ENCODE measurements at regions not wholly inside any gene's neighbourhood (a gene's known extent, or its start where the extent isn't known, plus 50 kb on each side); places are given as distances from the start of the nearest gene placed in this dataset.

GRCh38 chr6:164107297-164107995 is 692.9 kb downstream of the QKI start:
- Histone ChIP-seq H3K27ac (no peak overlapping the region), H3K36me3 (ENCODE audit: low read depth) (no peaks in the 10 kb centered on the region), H3K9me3 (ENCODE audit: low read depth) (no peaks in the 10 kb centered on the region), H3K9me2 (ENCODE audit: insufficient read depth) (no peaks in the 10 kb centered on the region), H3K4me3 (no peak overlapping the region), H4K20me1 (ENCODE audit: insufficient read depth) (no peaks in the 10 kb centered on the region), H3K9ac (no peak overlapping the region), H2AFZ (no peak overlapping the region), H3K4me2 (ENCODE audit: unreplicated experiment) (no peak overlapping the region), H3F3A (ENCODE audit: insufficient read depth) (no peaks in the 10 kb centered on the region), H3K79me2 (ENCODE audit: insufficient read depth) (no peaks in the 10 kb centered on the region), H3K27me3 (replicated peaks; ENCODE audit: insufficient read depth) (no peaks in the 10 kb centered on the region), H3K4me1 (ENCODE audit: insufficient read depth) (no peaks in the 10 kb centered on the region)
- in situ Hi-C loops (cut with MboI) = no loop called here
- peak; percentile 2 for DNase-seq
- no peak for TF ChIP-seq EZH2 (IDR thresholded peaks at IDR 0.05; ENCODE audit: insufficient read depth, poor library complexity, severe bottlenecking)
- no peak for TF ChIP-seq EZH2phosphoT487 (IDR thresholded peaks at IDR 0.05; ENCODE audit: insufficient read depth, low read depth)
- WGBS, 2 experiments (ENCODE audit: low coverage in 1 of 2, low lambda C conversion rate in 2 of 2, missing lambda C conversion rate in 2 of 2) = 58 to 62% methylated on average over 9 of the region's 9 CpGs

GRCh38 chr6:164106345-164106769 is 691.8 kb downstream of the QKI start:
- Histone ChIP-seq H3K4me3 (no peak overlapping the region), H3K36me3 (ENCODE audit: low read depth) (no peaks in the 10 kb centered on the region), H3K27ac (no peak overlapping the region), H3K4me2 (ENCODE audit: unreplicated experiment) (no peak overlapping the region), H3K4me1 (ENCODE audit: insufficient read depth) (no peaks in the 10 kb centered on the region), H2AFZ (no peak overlapping the region), H3K79me2 (ENCODE audit: insufficient read depth) (no peaks in the 10 kb centered on the region), H3K9me3 (ENCODE audit: low read depth) (no peaks in the 10 kb centered on the region), H3K9ac (no peak overlapping the region), H4K20me1 (ENCODE audit: insufficient read depth) (no peaks in the 10 kb centered on the region), H3K27me3 (replicated peaks; ENCODE audit: insufficient read depth) (no peaks in the 10 kb centered on the region), H3F3A (ENCODE audit: insufficient read depth) (no peaks in the 10 kb centered on the region), H3K9me2 (ENCODE audit: insufficient read depth) (no peaks in the 10 kb centered on the region)
- in situ Hi-C loops (cut with MboI) = no loop called here
- DNase-seq = peak; percentile 4
- 58 to 60% methylated on average over 17 of the region's 17 CpGs for WGBS, 2 experiments (ENCODE audit: low coverage in 1 of 2, low lambda C conversion rate in 2 of 2, missing lambda C conversion rate in 2 of 2)
- TF ChIP-seq EZH2phosphoT487 (IDR thresholded peaks at IDR 0.05; ENCODE audit: insufficient read depth, low read depth) (no peak), EZH2 (IDR thresholded peaks at IDR 0.05; ENCODE audit: insufficient read depth, poor library complexity, severe bottlenecking) (no peak)

DNA sequence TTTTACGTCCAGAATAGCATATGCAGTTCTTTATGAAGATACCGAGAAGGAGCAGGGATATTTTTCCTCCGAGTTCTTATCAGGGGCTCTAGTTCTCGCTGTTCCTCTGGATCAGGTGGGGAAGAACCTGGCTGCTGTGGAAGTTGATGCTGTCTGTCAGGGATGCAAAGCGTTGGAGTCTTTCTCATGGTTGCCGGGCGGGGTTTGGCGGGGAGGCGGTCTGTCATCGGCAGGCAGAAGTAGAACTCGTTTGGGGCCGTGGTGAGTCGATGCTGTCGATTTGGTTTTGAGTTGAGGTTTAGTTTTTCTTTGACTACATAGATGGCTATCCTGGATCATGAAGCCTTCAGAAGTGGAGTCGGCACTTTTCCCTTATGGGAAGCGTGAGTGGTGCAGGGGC is 691.2 kb downstream of the QKI start:
- 75 to 79% methylated on average over 13 to 15 of the region's 16 CpGs for WGBS, 2 experiments (ENCODE audit: low coverage in 1 of 2, low lambda C conversion rate in 2 of 2, missing lambda C conversion rate in 2 of 2)
- in situ Hi-C loops (cut with MboI) = no loop called here
- Histone ChIP-seq H3K27ac (no peak overlapping the region), H3K79me2 (ENCODE audit: insufficient read depth) (no peaks in the 10 kb centered on the region), H3K4me3 (no peak overlapping the region), H2AFZ (no peak overlapping the region), H3K27me3 (replicated peaks; ENCODE audit: insufficient read depth) (no peaks in the 10 kb centered on the region), H4K20me1 (ENCODE audit: insufficient read depth) (no peaks in the 10 kb centered on the region), H3K4me2 (ENCODE audit: unreplicated experiment) (no peak overlapping the region), H3K36me3 (ENCODE audit: low read depth) (no peaks in the 10 kb centered on the region), H3K9me3 (ENCODE audit: low read depth) (no peaks in the 10 kb centered on the region), H3F3A (ENCODE audit: insufficient read depth) (no peaks in the 10 kb centered on the region), H3K9ac (no peak overlapping the region), H3K4me1 (ENCODE audit: insufficient read depth) (no peaks in the 10 kb centered on the region), H3K9me2 (ENCODE audit: insufficient read depth) (no peaks in the 10 kb centered on the region)
- TF ChIP-seq EZH2 (IDR thresholded peaks at IDR 0.05; ENCODE audit: insufficient read depth, poor library complexity, severe bottlenecking) = no peak
- TF ChIP-seq EZH2phosphoT487 (IDR thresholded peaks at IDR 0.05; ENCODE audit: insufficient read depth, low read depth) = no peak
- no peak for DNase-seq

DNA sequence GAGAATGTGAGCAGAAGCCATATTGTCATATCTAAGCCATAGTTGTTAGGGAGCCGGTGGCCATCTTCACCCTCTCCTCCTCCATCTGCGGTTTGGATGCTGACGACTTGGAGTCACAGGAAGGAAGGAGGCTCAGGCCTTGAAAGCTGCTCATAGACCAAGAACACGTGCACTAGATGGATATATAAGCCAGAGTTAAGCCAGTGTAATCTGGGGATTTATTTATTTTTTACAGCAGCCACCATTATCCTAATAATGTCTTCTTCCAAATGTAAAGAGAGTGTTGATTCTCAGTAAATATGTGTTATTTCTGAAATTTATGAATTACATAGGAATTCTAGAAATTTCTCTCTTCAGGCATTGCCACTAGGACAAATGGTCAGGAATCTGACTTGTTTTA is 689.9 kb downstream of the QKI start:
- H3K27me3 ChIP-seq (replicated peaks; ENCODE audit: insufficient read depth) = no peaks in the 10 kb centered on the region
- in situ Hi-C loops (cut with MboI) = no loop called here
- no peak for TF ChIP-seq EZH2phosphoT487 (IDR thresholded peaks at IDR 0.05; ENCODE audit: insufficient read depth, low read depth)
- TF ChIP-seq EZH2 (IDR thresholded peaks at IDR 0.05; ENCODE audit: insufficient read depth, poor library complexity, severe bottlenecking) = no peak
- H3K27ac ChIP-seq = no peak overlapping the region
- 66 to 71% methylated on average over 4 of the region's 4 CpGs for WGBS, 2 experiments (ENCODE audit: low coverage in 1 of 2, low lambda C conversion rate in 2 of 2, missing lambda C conversion rate in 2 of 2)
- no peak overlapping the region for H3K4me3 ChIP-seq
- no peak overlapping the region for H2AFZ ChIP-seq
- H3K9me3 ChIP-seq (ENCODE audit: low read depth) = no peaks in the 10 kb centered on the region
- no peaks in the 10 kb centered on the region for H3K36me3 ChIP-seq (ENCODE audit: low read depth)
- H3F3A ChIP-seq (ENCODE audit: insufficient read depth) = no peaks in the 10 kb centered on the region
- H3K9me2 ChIP-seq (ENCODE audit: insufficient read depth) = no peaks in the 10 kb centered on the region
- no peak overlapping the region for H3K4me2 ChIP-seq (ENCODE audit: unreplicated experiment)
- no peaks in the 10 kb centered on the region for H4K20me1 ChIP-seq (ENCODE audit: insufficient read depth)
- no peak overlapping the region for H3K9ac ChIP-seq
- H3K4me1 ChIP-seq (ENCODE audit: insufficient read depth) = no peaks in the 10 kb centered on the region
- no peaks in the 10 kb centered on the region for H3K79me2 ChIP-seq (ENCODE audit: insufficient read depth)
- DNase-seq = no peak
